GM21529 (cell line): ENCODE measurements at regions not wholly inside any gene's neighbourhood (a gene's known extent, or its start where the extent isn't known, plus 50 kb on each side); places are given as distances from the start of the nearest gene placed in this dataset.

Source experiments
- ATAC-seq: cut with Tn5 transposase; IDR thresholded peaks from one replicate; pipeline ENCODE4 v1.9.1; 2021; ENCODE audit not compliant: unreplicated experiment

GRCh38 chr15:92224843-92225242 is 168.8 kb upstream of the ST8SIA2 start:
- no peak for ATAC-seq

DNA sequence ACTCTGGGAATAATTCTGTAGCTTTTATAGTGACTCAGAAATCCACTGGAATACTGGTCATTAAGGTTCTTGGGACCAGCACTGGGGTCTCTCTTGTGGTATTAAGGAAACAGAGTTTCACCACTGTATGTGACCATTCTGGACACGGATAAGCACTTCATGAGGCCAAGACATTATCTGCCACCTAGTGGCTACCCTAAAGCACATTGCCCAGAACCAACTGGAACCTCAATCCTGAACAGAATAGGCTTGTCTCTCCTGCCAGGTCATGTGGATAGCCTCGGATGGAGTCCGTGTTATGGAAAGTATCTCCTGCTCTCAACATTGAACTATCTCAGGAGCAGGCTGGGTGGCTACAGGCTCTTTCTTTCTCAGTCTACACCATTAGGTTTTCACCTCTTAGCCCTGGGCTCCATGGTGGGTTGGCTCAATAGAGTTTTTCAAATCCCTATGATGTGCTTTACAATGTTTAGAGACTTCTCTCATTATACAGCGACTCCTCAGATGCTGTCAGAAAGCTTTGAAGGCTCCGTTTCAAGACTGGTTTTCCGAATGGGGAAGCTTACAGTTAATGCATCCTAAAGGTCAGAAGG is 167.6 kb upstream of the ST8SIA2 start:
- ATAC-seq, result peak; percentile 62

GRCh38 chr15:92228830-92229229 is 164.9 kb upstream of the ST8SIA2 start:
- ATAC-seq, result no peak

DNA sequence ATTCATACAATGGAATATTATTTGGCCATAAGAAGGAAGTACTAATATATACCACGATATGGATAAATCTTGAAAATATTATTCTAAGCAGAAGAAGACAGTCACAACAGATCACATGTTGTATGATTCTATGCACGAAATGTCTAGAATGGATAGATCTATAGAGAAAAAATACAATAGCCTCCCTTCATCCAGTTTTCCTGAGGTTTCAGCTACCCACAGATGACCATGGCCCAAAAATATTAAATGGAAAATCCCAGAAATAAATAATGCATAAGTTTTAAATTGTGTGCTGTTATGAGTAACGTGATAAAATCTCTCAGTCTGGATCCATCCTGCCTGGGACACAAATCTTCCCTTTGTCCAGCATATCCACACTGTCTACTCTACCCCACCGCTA is 162.2 kb upstream of the ST8SIA2 start:
- no peak for ATAC-seq

- no peak for ATAC-seq
Observed at GRCh38 chr15:92232317-92232716, 161.4 kb upstream of the ST8SIA2 start.

GRCh38 chr15:92232876-92233275 is 160.8 kb upstream of the ST8SIA2 start:
- ATAC-seq, result no peak

DNA sequence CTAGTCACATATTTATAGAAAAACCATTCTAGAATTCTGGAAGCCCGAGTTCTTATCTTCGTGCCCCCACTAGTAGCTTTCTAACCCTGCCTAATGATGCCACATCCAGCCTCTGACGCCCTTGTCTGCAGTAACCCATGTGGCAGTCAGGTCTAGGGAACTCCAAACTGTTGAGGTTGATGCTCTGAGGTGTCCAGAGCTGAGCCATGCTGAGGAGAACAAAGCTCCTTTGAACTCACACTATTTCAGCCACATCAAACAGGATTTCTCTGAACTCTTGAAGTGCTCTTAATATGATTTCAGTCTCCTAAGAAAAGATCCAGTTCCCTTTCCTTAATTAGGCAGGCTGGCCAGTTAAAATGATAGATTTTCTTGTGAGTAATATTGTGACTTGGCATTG is 150.5 kb upstream of the ST8SIA2 start:
- no peak for ATAC-seq

DNA sequence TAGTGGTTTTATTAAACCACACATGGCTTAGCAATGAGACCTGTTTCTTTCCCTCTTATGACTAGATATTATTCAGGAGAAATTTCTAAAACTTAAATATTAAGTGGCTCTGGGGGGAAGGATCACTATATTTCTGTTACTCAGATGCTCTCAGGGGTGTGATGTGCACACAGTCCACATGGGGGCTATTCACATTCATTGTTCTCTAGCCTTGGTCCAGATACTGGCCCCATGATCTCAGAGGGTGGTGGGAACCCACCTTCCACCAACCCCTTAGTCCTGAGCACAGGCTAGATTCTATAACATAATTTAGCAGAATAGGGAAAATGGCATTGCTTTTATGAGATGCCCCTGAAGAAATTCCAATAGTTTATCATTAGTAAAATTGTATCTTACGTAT is 149.0 kb upstream of the ST8SIA2 start:
- ATAC-seq, result no peak

DNA sequence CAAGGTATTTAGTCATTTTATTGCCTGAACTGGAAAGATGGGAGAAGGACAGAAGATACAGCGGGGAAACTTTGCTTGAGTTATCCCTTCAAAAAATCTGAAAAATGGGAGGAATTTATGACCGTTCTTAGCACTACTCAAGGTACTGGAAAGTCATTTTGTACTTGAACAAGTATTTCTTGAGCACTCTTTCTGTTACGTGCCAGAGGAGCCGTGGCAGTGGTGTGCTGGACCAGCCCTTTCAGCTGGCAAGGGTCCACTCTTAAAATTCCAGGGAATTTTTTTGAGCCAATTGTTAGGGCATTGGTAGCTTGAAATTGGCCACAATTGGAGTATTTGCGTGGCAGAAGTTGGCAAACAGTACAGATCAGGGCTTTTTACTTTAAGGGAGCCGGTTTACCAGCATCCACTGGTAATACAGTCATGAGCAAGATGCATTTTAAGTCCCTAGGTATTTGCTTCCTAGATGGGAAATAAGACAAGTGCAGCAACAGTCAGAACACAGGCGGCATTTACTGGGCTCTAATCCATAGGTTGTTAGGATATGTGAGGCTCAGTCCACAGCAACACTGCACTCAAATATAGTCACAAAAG is 145.9 kb upstream of the ST8SIA2 start:
- no peak for ATAC-seq

DNA sequence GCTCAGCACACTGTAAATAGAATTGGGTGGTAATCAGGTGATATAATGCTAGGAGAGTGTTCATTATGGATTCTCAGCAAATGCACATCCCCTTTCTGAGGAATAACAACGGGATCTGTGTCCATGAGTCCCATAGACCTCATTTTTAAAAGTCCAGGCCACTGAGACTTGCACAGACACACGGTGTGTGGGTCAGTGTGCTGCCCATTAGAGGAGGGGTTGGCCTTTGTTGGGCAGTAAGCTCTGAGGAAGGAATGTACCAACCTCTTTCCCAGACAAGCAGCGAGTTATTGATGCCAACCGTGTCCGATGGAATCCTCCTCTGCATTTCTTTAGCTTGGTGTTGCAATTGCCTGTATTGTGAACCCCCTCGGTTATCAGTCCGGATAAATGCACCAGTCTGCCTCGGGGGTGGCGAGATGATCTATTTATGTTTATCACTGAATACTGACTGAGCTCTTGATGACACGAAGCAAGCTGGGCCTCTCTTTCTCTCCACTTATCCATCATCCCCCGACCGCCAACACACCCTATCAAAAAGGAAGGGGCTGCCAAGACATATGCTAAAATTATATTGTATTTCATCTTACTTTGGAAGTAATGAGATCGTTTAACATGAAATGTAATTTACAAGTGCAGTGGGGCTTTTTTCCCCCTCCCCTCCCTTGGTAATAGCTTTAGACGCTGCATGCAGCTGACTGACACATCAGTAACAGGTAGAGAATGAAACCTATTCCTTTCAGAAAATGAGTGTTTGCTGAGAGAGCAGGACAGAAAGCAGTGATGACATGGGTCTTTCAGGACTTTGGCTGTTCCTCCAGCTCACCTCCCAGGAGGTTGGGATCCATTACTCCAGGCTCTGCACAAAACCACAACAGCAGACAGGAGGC is 126.6 kb upstream of the ST8SIA2 start:
- no peak for ATAC-seq

- no peak for ATAC-seq
Observed at GRCh38 chr15:92268900-92269299, 124.8 kb upstream of the ST8SIA2 start.

- no peak for ATAC-seq
Observed at GRCh38 chr15:92271179-92271578, 122.5 kb upstream of the ST8SIA2 start.

- no peak for ATAC-seq
Observed at GRCh38 chr15:92272106-92272505, 121.6 kb upstream of the ST8SIA2 start.

DNA sequence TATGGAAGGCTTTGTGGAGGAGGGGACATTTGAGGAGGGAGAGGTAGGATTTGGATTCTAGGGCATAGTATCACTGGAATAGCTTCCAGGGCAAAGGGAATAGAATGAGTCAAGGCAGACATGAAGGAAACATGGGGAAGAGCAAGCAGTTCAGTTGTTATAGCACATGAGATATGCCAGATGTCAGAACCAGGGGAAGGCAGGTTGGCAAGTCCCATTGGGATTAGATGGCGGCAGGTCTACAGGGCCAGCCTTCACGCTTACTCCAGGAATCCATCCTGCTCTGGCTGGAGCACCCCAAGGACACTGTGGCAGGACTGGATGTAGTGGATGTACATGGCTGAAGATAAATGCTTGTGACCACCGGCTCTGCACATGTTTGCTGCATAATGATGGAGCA is 120.4 kb upstream of the ST8SIA2 start:
- no peak for ATAC-seq

GRCh38 chr15:92273723-92274122 is 120.0 kb upstream of the ST8SIA2 start:
- ATAC-seq, result no peak

- ATAC-seq, result peak; percentile 72
Observed at GRCh38 chr15:92277776-92278175, 115.9 kb upstream of the ST8SIA2 start.

GRCh38 chr15:92283813-92284212 is 109.9 kb upstream of the ST8SIA2 start:
- ATAC-seq, result no peak

DNA sequence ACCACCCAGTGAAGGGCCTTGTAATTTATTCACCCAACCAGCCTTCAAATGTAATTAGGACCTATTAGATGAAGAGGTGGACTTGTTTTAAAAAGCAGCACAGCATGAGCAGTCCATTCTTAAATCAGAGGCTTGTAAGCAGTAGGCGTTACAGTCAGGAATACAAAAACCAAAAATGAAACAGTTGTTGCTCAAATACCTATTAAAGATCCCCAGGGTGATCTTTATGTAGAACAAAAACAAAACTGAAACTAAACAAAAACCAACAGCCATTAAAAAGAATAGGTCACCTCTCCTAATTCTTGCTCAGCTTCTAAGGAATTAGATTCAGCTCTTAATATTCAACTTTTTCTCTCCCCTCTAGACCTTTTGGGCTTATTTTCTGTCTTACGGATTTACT is 104.9 kb upstream of the ST8SIA2 start:
- peak; percentile 91 for ATAC-seq

DNA sequence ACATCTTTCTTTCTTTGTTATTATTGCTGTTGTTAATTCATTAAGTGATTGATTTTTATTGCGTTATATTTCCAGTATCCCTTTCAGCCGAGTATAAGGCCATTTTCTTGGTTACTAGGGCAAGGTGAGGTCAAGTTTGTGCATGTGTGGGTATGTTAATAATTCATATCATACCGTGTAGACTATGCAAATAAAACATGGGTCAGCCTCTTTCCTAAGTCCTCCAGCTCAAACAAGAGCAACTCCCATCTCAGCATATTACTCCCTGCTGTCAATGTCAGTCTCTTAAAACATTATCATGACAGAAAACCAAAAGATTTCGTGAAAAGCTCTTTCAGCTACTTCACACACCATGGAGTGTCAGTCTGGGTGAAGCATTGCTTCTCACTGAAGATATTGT is 103.9 kb upstream of the ST8SIA2 start:
- no peak for ATAC-seq

DNA sequence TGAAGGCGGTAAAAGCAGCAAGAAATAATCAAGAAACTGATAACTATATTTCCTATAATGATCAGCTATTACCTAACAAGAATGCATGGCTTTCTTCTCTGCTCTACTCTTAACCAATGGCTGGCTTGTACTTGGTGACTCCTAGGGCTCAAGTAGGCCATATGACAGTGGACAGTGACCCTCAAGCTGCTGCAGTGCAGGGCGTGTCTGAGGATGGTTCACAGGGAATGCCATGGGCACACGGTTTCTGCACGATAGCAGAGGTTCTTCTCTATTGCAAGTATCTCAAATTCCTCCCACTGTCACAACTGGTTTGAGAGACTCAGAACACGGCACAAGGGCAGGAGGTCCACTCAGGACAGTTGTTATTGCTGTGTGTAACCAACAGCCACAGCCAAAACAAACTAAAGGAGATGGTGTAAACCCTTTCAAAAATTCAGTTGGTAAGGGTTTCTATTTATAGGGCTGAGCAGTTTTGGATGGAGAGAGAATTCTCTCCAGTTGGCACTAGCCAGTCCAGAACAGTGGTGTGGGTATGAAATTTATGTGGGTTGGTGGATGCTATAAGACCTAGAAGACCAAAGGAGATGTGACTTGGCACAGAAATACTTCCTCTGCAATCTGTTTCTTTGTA is 103.2 kb upstream of the ST8SIA2 start:
- ATAC-seq, result no peak

DNA sequence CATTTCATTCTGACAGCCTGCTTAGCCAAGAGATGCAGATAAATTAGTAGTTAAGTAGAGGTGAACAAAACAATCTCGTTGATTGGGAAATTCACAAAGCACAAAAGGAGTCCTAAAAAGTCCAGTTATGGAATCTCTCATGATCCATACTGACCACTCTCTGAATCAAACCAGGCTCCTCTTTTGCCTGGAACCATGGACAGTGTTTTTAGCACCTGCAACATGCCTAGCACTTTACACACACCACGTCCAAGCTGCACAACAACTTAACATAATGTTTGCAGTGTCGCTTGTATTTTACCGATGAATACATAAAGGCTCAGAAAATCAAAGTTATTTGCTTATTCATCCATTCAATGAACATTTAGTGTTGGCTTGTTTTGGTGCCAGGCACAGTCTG is 101.8 kb upstream of the ST8SIA2 start:
- ATAC-seq, result no peak

DNA sequence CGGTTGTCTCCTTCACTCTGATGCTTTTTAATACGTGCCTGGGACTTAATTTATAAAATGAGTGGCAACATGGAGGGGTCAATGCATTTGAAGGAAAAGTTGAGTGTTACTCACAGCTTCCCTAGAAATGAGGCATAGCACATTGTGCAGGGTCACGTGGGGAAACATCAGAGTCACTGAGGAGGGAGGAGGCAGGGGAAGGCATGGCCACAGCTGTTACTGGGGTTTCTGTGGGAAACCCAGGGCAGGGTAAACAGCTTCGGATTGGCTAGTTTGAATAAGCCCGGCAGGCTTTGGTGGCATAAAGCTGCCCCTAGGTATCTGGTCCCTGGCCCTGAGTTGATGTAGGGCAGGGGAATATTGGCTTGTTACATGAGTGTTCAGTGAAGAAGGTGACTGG is 98.9 kb upstream of the ST8SIA2 start:
- no peak for ATAC-seq
